Mesothelial cell of epicardium (in vitro differentiated cells): ENCODE measurements at regions not wholly inside any gene's neighbourhood (a gene's known extent, or its start where the extent isn't known, plus 50 kb on each side); places are given as distances from the start of the nearest gene placed in this dataset.

Source experiments
- DNase-seq, 2 experiments: peaks; one replicate each; pipeline ENCODE4 v3.0.0; 2021; ENCODE audit warnings: low spot score in 2 of 2; ENCODE audit not compliant: unreplicated experiment in 2 of 2
- H3K27ac Mint-ChIP-seq: 2 replicates; pipeline ENCODE4 v1.8.0; 2021; ENCODE audit warnings: mixed read lengths
- H3K27me3 Mint-ChIP-seq: 2 replicates; pipeline ENCODE4 v1.8.0; 2021; ENCODE audit warnings: low read depth, mixed read lengths
- H3K36me3 Mint-ChIP-seq: 2 replicates; pipeline ENCODE4 v1.8.0; 2021; ENCODE audit warnings: mixed read lengths
- H3K4me1 Mint-ChIP-seq: 2 replicates; pipeline ENCODE4 v1.8.0; 2021; ENCODE audit warnings: mixed read lengths
- H3K4me3 Mint-ChIP-seq: 2 replicates; pipeline ENCODE4 v1.8.0; 2021; ENCODE audit warnings: mild to moderate bottlenecking, moderate library complexity, mixed read lengths
- H3K9me3 Mint-ChIP-seq: 2 replicates; pipeline ENCODE4 v1.8.0; 2021; ENCODE audit warnings: mixed read lengths
- CTCF ChIP-seq: fragments of 200-600 bp; sonication (generic); IDR thresholded peaks from one replicate; pipeline ENCODE4 v1.5.0; 2021; ENCODE audit warnings: antibody characterized with exemption; ENCODE audit not compliant: unreplicated experiment

DNA sequence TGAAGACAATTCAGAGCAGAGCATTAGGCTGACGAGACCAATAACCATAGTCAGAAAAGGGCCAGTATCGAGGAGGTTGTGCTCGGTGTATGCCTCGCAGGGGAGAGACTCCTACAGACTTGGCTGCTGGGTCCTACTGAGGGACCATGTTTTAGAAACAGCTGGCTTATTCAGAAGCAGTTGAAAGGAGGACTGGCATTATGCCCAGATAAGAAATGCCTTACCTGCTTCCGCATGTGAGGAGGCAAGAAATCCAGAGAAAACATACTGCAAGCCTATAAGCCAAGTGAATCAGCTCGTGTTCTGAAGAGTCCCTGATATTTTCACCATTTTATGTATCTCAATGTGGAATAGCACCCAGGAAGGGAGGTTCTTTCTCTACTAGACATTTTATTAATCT, 434.7 kb downstream of the GRB14 start:
- Mint-ChIP-seq H3K27ac (no peak overlapping the region), H3K27me3 (peaks cover 9% of the 10 kb centered on the region), H3K4me3 (no peak overlapping the region), H3K4me1 (no peaks in the 10 kb centered on the region), H3K36me3 (no peaks in the 10 kb centered on the region), H3K9me3 (peaks cover 8% of the 10 kb centered on the region)
- TF ChIP-seq CTCF = no peak
- no peak for DNase-seq

DNA sequence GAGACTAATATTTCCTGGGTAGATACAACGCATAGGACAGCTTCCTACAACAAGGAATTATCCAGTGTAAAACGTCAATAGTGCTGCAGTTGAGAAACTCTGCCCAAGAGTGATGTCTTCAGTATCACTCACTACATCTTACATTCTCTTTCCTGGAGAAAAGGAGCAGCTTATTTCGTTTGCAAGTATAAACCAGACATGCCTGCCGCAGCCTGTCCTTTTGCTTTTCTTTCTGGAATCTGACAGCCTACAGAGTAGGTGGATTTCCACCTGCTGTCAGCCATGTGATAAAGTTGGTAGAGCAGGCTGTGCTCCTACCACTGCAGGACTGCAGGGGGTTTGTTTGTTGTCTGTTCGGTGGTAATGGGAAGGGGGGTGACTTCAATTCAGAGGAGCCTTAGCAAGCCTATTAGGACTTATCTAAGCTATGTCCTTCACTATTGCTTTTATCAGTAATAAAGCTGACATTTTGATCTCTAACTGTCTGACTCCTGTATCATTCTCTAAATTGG, 439.1 kb downstream of the GRB14 start:
- Mint-ChIP-seq H3K4me1 (no peaks in the 10 kb centered on the region), H3K9me3 (peaks cover 6% of the 10 kb centered on the region), H3K36me3 (no peaks in the 10 kb centered on the region), H3K27ac (no peak overlapping the region), H3K4me3 (no peak overlapping the region), H3K27me3 (peaks cover 9% of the 10 kb centered on the region)
- no peak for DNase-seq
- TF ChIP-seq CTCF = no peak

DNA sequence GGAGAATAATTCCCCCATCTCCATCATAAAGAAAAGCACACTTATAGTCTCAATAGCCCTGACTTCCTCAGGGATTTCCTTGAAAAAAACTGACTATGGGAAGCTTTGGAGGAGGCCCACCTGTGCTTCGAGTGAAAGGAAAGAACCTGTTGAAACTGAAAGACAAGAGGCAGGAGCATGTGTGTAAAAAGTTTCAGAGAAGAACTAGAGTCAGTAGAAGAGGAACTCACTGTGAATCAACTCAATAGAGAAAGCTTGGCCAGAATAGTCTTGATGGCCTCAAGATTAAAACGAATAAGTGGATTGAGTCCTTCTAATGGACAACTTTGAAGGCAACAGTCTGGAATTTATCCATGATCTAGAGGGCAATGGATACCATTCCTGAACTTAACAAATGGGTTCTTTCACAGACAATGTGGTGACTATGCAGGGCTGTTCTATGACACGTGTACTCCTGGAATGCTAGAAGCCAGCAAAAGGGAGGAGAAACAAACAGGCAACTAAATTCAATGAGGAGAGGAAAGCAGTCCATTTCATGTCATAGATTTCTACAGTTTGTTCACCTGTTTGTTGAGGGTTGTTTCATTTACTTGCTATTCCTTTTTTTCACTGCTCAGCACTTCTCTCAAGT, 442.3 kb downstream of the GRB14 start:
- H3K4me1 Mint-ChIP-seq = no peaks in the 10 kb centered on the region
- H3K27ac Mint-ChIP-seq = no peak overlapping the region
- DNase-seq = no peak
- no peaks in the 10 kb centered on the region for H3K27me3 Mint-ChIP-seq
- TF ChIP-seq CTCF = no peak
- H3K4me3 Mint-ChIP-seq = no peak overlapping the region
- peaks cover 24% of the 10 kb centered on the region for H3K9me3 Mint-ChIP-seq
- peaks cover 1% of the 10 kb centered on the region for H3K36me3 Mint-ChIP-seq

DNA sequence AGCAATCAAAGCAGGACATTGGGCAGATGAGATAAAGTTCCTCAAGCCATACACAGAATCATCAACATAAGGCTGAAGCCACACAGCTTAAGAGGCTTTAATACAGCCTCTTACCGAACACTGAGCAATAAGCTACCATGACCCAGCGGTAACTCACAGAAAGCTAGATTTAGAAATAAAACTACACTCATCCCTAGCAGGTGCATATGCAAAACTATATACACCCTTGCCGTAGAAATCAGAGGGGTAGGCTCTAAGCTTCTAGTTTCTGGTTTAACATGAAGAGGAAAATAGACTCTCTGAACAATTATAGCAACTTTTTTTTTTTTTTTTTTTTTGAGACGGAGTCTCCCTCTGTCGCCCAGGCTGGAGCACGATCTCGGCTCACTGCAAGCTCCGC, 428.8 kb upstream of the FIGN start:
- no peak for TF ChIP-seq CTCF
- H3K4me3 Mint-ChIP-seq = no peak overlapping the region
- no peak overlapping the region for H3K27ac Mint-ChIP-seq
- H3K9me3 Mint-ChIP-seq = peaks cover 12% of the 10 kb centered on the region
- H3K27me3 Mint-ChIP-seq = no peaks in the 10 kb centered on the region
- no peak for DNase-seq
- H3K4me1 Mint-ChIP-seq = no peaks in the 10 kb centered on the region
- no peaks in the 10 kb centered on the region for H3K36me3 Mint-ChIP-seq

DNA sequence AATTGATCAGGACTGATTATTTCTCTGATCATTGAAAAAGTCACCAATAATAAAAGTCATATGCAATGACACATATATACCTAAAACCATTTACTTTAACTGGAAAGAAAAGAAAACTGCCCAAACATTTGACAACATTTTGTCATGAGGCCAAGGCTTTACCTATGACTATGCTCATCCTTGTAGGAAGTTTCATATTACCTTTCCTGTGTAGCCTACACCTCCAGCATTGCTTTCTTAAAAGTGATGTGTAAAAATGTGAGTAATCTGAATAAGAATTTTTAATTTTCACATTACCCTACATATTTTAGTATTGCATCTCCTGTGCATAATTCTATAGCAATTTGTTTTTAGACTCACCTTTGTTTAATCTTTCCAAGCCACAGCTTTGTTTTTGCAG, 419.8 kb upstream of the FIGN start:
- Mint-ChIP-seq H3K4me3 (no peak overlapping the region), H3K27me3 (peaks cover 8% of the 10 kb centered on the region), H3K36me3 (no peaks in the 10 kb centered on the region), H3K27ac (no peak overlapping the region), H3K9me3 (peaks cover 8% of the 10 kb centered on the region), H3K4me1 (no peaks in the 10 kb centered on the region)
- no peak for TF ChIP-seq CTCF
- no peak for DNase-seq

DNA sequence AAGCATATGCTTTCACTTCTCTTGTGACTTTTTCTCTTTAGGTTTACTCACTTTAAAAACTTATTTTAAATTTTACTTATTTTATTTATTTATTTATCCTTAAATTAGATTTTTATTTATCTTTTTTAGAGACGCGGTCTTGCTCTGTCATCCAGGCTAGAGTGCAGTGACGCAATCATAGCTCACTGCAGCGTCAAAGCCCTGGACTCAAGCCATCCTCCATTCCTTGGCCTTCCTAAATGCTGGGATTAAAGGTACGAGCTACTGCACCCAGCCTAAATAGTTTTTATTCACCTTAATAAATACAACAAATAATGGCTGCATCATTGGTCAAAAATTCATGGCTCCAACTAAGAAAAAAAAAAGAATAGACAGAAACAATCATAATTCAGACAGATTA, 415.7 kb upstream of the FIGN start:
- Mint-ChIP-seq H3K4me1 (no peaks in the 10 kb centered on the region), H3K27ac (no peak overlapping the region), H3K36me3 (no peaks in the 10 kb centered on the region), H3K4me3 (no peak overlapping the region), H3K9me3 (no peaks in the 10 kb centered on the region), H3K27me3 (peaks cover 12% of the 10 kb centered on the region)
- TF ChIP-seq CTCF = no peak
- no peak for DNase-seq
